ENCODE measurements at regions not wholly inside any gene's neighbourhood (a gene's known extent, or its start where the extent isn't known, plus 50 kb on each side); places are given as distances from the start of the nearest gene placed in this dataset.

DNA sequence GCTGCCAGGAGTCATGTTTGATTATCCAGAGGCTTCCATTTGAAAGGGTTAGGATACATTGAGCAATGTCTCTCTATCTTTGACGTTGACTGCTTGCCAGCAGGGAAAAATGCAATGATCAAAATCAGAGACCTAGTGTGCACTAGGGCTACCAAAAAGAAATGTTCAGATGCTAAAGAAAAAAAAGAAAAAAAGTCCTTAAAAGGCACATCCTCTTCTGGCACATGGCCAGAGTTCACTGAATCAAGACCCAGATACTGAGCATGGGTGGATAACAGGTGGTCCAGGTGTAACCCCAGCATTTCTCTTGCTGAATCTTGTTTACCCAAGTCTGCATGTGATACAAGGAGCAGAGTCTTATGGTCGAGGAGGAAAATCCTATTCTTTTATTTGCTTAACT, 899.3 kb downstream of the SORCS3 start:
- DNase-seq (ENCODE audit: low spot score) = no peak

DNA sequence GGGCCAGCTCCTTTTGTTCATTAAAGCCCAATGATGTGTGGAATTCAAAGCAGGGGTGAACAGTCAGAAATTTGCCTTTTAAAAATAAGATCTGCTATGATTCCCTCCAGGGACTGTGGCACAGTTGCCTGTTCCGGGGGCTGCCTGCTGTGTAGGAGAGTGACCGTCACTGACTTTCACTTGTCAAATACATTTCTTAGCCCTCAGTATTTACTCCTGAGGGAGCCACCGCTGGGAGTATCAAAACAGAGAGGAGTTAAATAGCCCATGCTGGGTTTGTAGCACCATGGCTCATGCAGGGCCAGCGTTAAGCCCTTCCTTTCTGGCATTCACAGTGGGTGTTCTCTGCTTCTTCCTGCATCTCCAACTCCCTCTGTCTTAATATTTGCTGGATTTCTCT, 897.8 kb downstream of the SORCS3 start:
- DNase-seq (ENCODE audit: low spot score) = no peak

- no peak for DNase-seq (ENCODE audit: low spot score)
Measured at GRCh38 chr10:105535478-105535877, 894.4 kb downstream of the SORCS3 start.

DNA sequence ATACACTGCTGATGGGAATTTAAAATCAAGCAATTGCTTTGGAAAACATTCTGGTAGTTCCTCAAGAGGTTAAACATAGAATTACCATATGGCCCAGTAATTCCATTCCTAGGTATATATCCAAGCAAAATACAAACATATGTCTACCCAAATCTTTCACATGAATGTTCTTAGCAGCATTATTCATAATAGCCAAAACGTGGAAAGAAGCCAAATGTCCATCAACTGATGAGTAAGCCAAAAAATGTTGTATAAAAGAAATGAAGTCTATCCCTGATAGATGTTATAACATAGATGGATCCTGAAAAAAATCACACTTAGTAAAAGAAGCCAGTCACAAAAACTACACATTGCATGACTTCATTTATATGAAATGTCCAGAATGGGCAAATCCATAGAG, 893.0 kb downstream of the SORCS3 start:
- no peak for DNase-seq (ENCODE audit: low spot score)

DNA sequence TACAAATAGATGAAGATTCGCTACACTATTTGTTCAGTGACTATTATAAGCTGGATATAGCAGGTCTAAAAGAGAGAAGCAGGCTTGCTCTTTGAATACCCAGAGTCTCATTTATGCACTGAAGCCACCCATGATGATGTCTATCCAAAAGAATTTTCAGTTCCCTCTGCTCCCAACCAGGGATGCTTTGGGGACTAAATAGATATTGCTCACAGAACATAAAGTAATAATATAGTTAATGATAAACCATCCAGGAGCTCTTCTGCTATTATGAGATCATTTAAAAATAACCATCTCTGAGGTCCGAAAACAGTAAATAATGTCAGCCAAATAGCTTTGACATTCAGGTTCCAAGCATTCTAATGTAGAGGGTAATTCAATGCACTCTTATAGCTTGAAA, 875.4 kb downstream of the SORCS3 start:
- no peak for DNase-seq (ENCODE audit: low spot score)

DNA sequence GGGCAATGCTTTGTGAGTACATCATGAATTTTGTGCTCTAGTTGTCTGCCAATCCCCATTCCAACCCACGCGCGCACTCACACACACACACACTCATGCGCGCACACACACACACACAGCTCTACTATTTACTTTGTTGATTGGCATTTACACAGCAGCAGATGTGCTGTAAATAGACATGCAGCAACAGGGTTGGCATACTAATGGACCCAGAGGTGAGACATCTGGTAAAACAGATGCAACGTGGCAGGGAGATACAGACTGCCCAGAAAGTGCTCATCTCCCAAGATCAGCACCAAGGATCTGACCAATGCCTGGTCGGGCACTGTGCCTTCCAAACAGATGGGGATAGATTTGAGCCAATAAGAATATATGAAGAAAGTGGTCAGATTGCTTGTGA, 873.0 kb downstream of the SORCS3 start:
- no peak for DNase-seq (ENCODE audit: low spot score)

DNA sequence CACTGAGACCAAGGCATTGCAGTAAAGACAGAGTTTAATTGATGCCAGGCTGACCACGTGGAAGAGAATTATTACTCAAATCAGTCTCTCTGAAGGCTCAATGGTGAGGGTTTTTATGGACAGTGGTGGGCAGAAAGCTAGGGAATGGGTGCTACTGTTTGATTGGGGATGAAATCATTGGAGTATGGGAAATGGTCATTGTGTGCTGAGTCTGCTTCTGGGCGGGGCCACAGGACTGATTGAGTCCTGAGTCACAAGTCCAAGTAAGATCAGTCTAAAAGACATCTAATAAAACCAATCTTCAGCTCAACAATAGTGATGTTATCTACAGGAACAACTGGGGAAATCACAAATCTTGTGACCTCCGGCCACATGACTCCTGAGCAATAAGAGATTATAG, 868.4 kb downstream of the SORCS3 start:
- DNase-seq (ENCODE audit: low spot score) = no peak

DNA sequence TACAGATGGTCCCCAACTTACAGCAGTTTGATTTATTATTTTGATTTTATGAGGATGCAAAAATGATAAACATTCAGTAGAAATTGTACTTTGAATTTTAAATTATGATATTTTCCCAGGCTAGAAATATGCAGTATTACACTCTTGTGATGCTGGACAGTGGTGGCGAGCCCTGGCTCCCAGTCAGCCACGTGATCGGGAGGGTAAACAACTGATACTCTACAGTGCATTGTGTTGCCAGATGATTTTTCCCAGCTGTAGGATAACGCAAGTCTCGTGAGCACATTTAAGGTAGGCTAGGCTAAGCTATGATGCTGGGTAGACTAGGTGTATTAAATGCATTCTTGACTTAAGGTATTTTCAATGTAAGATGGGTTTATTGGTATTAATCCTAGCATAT, 865.2 kb downstream of the SORCS3 start:
- no peak for DNase-seq (ENCODE audit: low spot score)

GRCh38 chr10:105503714-105504113, 862.6 kb downstream of the SORCS3 start:
- no peak for DNase-seq (ENCODE audit: low spot score)

- DNase-seq (ENCODE audit: low spot score) = no peak
Measured at GRCh38 chr10:105502058-105502457, 861.0 kb downstream of the SORCS3 start.

GRCh38 chr10:105494944-105495343, 853.9 kb downstream of the SORCS3 start:
- DNase-seq (ENCODE audit: low spot score) = no peak

- no peak for DNase-seq (ENCODE audit: low spot score)
Measured at GRCh38 chr10:105494303-105494702, 853.2 kb downstream of the SORCS3 start.

DNA sequence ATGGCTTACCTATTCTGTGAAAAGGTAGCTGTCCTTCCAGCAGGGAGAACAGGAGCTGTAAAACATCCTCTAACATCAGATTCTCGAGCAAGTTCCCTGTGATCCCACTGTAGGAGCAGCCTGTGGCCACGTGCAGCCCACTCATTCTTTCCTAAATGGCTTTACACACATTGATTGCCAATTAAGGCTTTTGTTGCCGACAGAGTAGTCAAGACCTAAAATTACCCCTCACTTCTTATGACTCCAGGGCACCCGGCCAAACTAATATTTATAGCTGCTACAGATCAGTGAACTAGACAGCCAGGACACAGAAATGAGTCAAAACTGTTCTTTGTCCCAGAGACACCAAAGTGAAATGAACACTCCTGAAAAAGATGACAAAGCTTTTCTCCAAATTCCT, 832.1 kb downstream of the SORCS3 start:
- DNase-seq (ENCODE audit: low spot score) = no peak

- DNase-seq (ENCODE audit: low spot score) = no peak
Measured at GRCh38 chr10:105468759-105469158, 827.7 kb downstream of the SORCS3 start.

DNA sequence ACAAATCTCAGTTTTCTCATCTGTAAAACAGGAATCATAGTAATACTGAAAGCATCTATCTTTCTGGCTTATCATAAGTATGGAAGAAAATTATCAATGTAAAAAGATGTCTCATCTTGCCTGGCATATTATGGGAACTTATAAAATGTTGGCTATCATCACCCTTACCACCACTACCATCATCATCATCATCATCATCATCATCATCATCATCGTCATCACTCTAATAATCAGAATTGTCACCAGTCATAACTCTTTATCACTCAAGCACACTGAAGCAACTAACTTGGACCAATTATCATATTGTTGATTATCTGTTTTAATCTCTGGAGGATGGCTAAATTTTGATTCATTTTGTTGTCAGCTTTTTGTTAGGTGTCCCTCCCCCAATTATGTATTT, 825.4 kb downstream of the SORCS3 start:
- no peak for DNase-seq (ENCODE audit: low spot score)

GRCh38 chr10:105434970-105435369, 793.9 kb downstream of the SORCS3 start:
- DNase-seq (ENCODE audit: low spot score) = no peak

DNA sequence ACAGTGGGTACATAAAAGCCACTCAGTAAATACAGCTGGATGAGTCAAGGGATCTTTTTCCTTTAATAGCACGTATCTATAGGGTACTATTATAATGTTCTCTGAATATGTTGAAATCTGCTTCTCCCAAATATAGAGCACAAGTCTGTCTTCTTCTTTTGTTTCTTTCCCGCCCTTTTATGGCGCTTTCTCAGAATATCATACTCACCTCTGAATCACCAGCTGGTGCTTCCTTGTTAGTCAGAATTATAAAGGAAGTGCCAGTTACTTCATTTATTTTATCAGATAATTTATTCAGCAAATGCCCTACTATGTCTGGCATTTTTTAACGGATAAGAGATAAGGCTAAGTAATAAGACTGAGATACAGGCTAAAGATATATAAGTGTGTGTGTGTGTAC, 772.9 kb downstream of the SORCS3 start:
- DNase-seq (ENCODE audit: low spot score) = no peak

DNA sequence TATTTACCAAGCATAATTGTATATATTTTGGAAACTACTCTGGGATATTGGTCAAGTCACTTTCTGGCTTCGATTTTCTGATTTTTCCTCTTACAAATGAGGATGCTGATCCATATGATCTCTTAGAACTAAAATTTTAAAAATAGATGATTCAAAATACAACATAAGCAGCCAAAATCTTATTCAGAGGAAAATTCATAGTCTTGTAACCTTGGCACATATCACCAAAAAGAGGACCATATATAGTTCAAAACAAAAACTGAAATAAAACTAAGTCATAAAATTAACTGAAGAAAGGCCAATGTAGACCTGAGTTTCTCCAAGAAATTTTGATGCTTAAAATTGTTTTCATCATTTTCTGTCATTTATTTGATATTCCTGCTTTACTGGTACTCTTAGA, 768.3 kb downstream of the SORCS3 start:
- DNase-seq (ENCODE audit: low spot score) = no peak

- no peak for DNase-seq (ENCODE audit: low spot score)
Measured at GRCh38 chr10:105406488-105406887, 765.4 kb downstream of the SORCS3 start.

DNA sequence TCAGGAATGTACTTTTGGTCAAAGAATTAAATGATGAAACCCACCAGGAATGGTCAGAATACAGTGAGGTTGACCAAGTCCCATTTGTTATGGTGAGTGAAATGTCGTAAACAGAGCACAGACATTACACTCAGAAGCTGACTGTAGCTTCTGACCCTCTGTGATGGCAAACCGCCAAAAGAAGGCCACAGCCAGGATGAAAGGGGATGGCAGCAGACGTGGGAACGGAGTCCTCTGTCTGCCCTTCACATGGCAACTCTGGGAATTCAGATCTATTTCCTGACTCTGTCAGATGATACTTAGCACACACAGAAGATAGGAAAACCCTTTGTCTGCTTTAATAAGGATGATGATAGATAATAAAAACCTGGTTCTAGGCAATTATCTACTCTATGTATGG, 757.1 kb downstream of the SORCS3 start:
- DNase-seq (ENCODE audit: low spot score) = no peak

- DNase-seq (ENCODE audit: low spot score) = no peak
Measured at GRCh38 chr10:105391670-105392351, 750.7 kb downstream of the SORCS3 start.

GRCh38 chr10:105387971-105388370, 746.9 kb downstream of the SORCS3 start:
- no peak for DNase-seq (ENCODE audit: low spot score)

GRCh38 chr10:105383978-105384377, 742.9 kb downstream of the SORCS3 start:
- no peak for DNase-seq (ENCODE audit: low spot score)

GRCh38 chr10:105370692-105371091, 729.6 kb downstream of the SORCS3 start:
- no peak for DNase-seq (ENCODE audit: low spot score)

GRCh38 chr10:105359708-105360107, 718.6 kb downstream of the SORCS3 start:
- no peak for DNase-seq (ENCODE audit: low spot score)
